SK-N-MC (cell line): ENCODE measurements at regions not wholly inside any gene's neighbourhood (a gene's known extent, or its start where the extent isn't known, plus 50 kb on each side); places are given as distances from the start of the nearest gene placed in this dataset.

Experiments used
- EZH2 ChIP-seq: fragments of 200-600 bp; sonication (generic); IDR thresholded peaks from one replicate; pipeline ENCODE4 v1.6.1; 2017; ENCODE audit warnings: antibody characterized with exemption
- POLR2AphosphoS5 ChIP-seq: IDR thresholded peaks from 2 replicates; pipeline ENCODE4 v1.6.1; 2012; ENCODE audit warnings: mild to moderate bottlenecking, low read depth, low read length, borderline replicate concordance

- TF ChIP-seq POLR2AphosphoS5 (no peak), EZH2 (no peak)
These were observed 59.8 kb upstream of the RPH3AL start for GRCh38 chr17:412211-413015.
